ENCODE measurements at regions not wholly inside any gene's neighbourhood (a gene's known extent, or its start where the extent isn't known, plus 50 kb on each side); places are given as distances from the start of the nearest gene placed in this dataset.

- TF ChIP-seq CTCF (IDR thresholded peaks at IDR 0.05) (no peak), POLR2A (IDR thresholded peaks at IDR 0.05) (no peak)
Observed at GRCh38 chr1:80318108-80318507, 1311.6 kb upstream of the ADGRL4 start.

Measured in prostate gland (tissue), 2 donors.